AG10803 (cell line): ENCODE measurements at regions not wholly inside any gene's neighbourhood (a gene's known extent, or its start where the extent isn't known, plus 50 kb on each side); places are given as distances from the start of the nearest gene placed in this dataset.
A peak's percentile ranks its signal among the peaks of the same experiment; 100 is the strongest.

Experiments used
- DNase-seq: peaks from one replicate; pipeline ENCODE4 v3.0.0; 2010; ENCODE audit warnings: low read depth
- H3K4me3 ChIP-seq: 2 replicates; pipeline ENCODE4 v1.5.1; 2011; ENCODE audit warnings: mild to moderate bottlenecking, low read length, control low read depth
- CTCF ChIP-seq: conservative IDR thresholded peaks from 2 replicates; pipeline ENCODE4 v1.5.1; 2011; ENCODE audit warnings: mild to moderate bottlenecking, low read length, control low read depth, inconsistent platforms

GRCh38 chr15:39430389-39430788 is 150.5 kb upstream of the THBS1 start:
- no peak for DNase-seq
- no peak overlapping the region for H3K4me3 ChIP-seq
- no peak for TF ChIP-seq CTCF

GRCh38 chr15:39431376-39431775 is 149.5 kb upstream of the THBS1 start:
- DNase-seq = peak; percentile 69
- no peak overlapping the region for H3K4me3 ChIP-seq
- no peak for TF ChIP-seq CTCF

- H3K4me3 ChIP-seq = no peak overlapping the region
- TF ChIP-seq CTCF = no peak
- no peak for DNase-seq
Measured at GRCh38 chr15:39432026-39432425, 148.9 kb upstream of the THBS1 start.

- no peak overlapping the region for H3K4me3 ChIP-seq
- TF ChIP-seq CTCF = no peak
- no peak for DNase-seq
Measured at GRCh38 chr15:39432912-39433348, 147.9 kb upstream of the THBS1 start.

- no peak for TF ChIP-seq CTCF
- no peak for DNase-seq
- H3K4me3 ChIP-seq = no peak overlapping the region
Measured at GRCh38 chr15:39433376-39433775, 147.5 kb upstream of the THBS1 start.

- no peak for DNase-seq
- no peak overlapping the region for H3K4me3 ChIP-seq
- TF ChIP-seq CTCF = no peak
Measured at GRCh38 chr15:39434163-39434562, 146.7 kb upstream of the THBS1 start.

GRCh38 chr15:39434751-39435238 is 146.1 kb upstream of the THBS1 start:
- DNase-seq = no peak
- H3K4me3 ChIP-seq = no peak overlapping the region
- TF ChIP-seq CTCF = no peak
